ENCODE measurements at regions not wholly inside any gene's neighbourhood (a gene's known extent, or its start where the extent isn't known, plus 50 kb on each side); places are given as distances from the start of the nearest gene placed in this dataset.

DNA sequence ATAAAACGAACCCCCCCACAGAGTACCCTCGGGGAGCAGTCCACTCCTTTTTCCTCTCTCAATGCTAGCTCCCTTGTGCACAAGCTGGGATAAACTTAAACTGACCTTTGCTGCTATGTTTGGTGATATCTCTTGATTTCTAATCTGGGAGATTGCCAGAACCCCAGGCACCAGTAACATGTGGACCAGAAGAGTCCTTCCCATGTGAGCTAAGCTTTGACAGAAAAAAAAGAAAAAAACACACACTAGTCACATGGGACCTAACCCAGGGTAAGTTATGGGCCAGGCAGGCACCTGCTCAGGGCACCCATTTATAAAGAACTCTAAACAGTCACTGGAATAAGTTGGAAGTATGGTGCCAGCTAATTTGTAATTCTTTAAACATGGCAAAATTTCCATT lies 242.6 kb downstream of the EN1 start:
- no peak for TF ChIP-seq YY1 (IDR thresholded peaks at IDR 0.05; ENCODE audit: insufficient read depth, insufficient read length)
- no peak for TF ChIP-seq SUZ12 (IDR thresholded peaks at IDR 0.05; ENCODE audit: extremely low read depth, insufficient read depth, insufficient read length)
- TF ChIP-seq ZNF274 (IDR thresholded peaks at IDR 0.05; ENCODE audit: low read depth, low read length): no peak

Data from NT2/D1 (cell line).